ENCODE measurements at regions not wholly inside any gene's neighbourhood (a gene's known extent, or its start where the extent isn't known, plus 50 kb on each side); places are given as distances from the start of the nearest gene placed in this dataset.

DNA sequence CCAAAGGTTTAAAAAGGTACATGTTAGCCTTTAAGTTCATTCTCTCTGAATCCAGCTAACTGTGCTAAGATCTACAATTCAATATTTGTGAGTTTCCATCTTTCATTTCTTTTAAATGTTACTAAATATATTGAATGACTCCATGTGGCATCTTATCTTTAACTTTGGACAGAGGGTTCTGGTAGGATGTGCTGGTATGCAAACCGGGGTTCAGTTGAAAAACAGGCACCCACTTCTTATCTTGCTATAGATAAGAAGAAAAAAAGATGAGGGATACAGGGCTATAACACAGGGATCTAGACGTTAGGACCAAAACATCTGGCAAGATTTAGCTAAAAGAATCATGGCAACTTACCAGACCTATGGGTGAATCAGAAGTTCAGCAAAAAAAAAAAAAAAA is 538.3 kb downstream of the EDEM1 start:
- TF ChIP-seq, protein P1, sequence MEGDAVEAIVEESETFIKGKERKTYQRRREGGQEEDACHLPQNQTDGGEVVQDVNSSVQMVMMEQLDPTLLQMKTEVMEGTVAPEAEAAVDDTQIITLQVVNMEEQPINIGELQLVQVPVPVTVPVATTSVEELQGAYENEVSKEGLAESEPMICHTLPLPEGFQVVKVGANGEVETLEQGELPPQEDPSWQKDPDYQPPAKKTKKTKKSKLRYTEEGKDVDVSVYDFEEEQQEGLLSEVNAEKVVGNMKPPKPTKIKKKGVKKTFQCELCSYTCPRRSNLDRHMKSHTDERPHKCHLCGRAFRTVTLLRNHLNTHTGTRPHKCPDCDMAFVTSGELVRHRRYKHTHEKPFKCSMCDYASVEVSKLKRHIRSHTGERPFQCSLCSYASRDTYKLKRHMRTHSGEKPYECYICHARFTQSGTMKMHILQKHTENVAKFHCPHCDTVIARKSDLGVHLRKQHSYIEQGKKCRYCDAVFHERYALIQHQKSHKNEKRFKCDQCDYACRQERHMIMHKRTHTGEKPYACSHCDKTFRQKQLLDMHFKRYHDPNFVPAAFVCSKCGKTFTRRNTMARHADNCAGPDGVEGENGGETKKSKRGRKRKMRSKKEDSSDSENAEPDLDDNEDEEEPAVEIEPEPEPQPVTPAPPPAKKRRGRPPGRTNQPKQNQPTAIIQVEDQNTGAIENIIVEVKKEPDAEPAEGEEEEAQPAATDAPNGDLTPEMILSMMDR (IDR thresholded peaks at IDR 0.05) = no peak
- TF ChIP-seq POLR2A (IDR thresholded peaks at IDR 0.05) = no peak
